ENCODE measurements at regions not wholly inside any gene's neighbourhood (a gene's known extent, or its start where the extent isn't known, plus 50 kb on each side); places are given as distances from the start of the nearest gene placed in this dataset.
"Not testable (repeated sequence)": the region's sequence is repeated elsewhere in the genome, so short reads cannot be mapped to it uniquely, and the experiment has no call there.

- DNase-seq (ENCODE audit: low read depth in 2 of 2) = no peak
Observed at GRCh38 chr1:242629396-242629795, 104.9 kb upstream of the PLD5 start.

GRCh38 chr1:242623756-242624155 lies 99.3 kb upstream of the PLD5 start:
- no peak for DNase-seq (ENCODE audit: low read depth in 2 of 2)

- no peak for DNase-seq (ENCODE audit: low read depth in 2 of 2)
Observed at GRCh38 chr1:242623119-242623518, 98.6 kb upstream of the PLD5 start.

GRCh38 chr1:242613266-242613815 lies 88.8 kb upstream of the PLD5 start:
- DNase-seq (ENCODE audit: low read depth in 2 of 2) = no peak

- DNase-seq (ENCODE audit: low read depth in 2 of 2) = no peak
Observed at GRCh38 chr1:242610209-242610608, 85.7 kb upstream of the PLD5 start.

- DNase-seq (ENCODE audit: low read depth in 2 of 2) = no peak
Observed at GRCh38 chr1:242605521-242605920, 81.0 kb upstream of the PLD5 start.

- DNase-seq (ENCODE audit: low read depth in 2 of 2) = no peak
Observed at GRCh38 chr1:242602001-242602400, 77.5 kb upstream of the PLD5 start.

GRCh38 chr1:242593756-242594155 lies 69.3 kb upstream of the PLD5 start:
- not testable (repeated sequence) for DNase-seq (ENCODE audit: low read depth in 2 of 2)

GRCh38 chr1:242586360-242586680 lies 61.8 kb upstream of the PLD5 start:
- DNase-seq (ENCODE audit: low read depth in 2 of 2) = no peak

GRCh38 chr1:242585616-242586359 lies 61.3 kb upstream of the PLD5 start:
- DNase-seq (ENCODE audit: low read depth in 2 of 2) = no peak

- no peak for DNase-seq (ENCODE audit: low read depth in 2 of 2)
Observed at GRCh38 chr1:242582669-242583068, 58.2 kb upstream of the PLD5 start.

- no peak for DNase-seq (ENCODE audit: low read depth in 2 of 2)
Observed at GRCh38 chr1:242579528-242580235, 55.2 kb upstream of the PLD5 start.
